CD4-positive, CD25-positive, alpha-beta regulatory T cell (primary cell): ENCODE measurements at regions not wholly inside any gene's neighbourhood (a gene's known extent, or its start where the extent isn't known, plus 50 kb on each side); places are given as distances from the start of the nearest gene placed in this dataset.

ENCODE experiments used
- ATAC-seq, 2 donors: fragments of 150-1000 bp; cut with Tn5 transposase; one replicate each; pipeline ENCODE4 v1.10.0; 2021; ENCODE audit warnings: low read depth in 2 of 2, moderate number of reproducible peaks in 2 of 2, moderate library complexity in 1 of 2
- DNase-seq, 3 donors: peaks; one replicate each; pipeline versions ENCODE4 v3.0.0 to v3.0.0-alpha.2; 2012 to 2022; ENCODE audit warnings: mixed read lengths in 1 of 3
- H3K27ac ChIP-seq: one replicate; pipeline ENCODE4 v1.7.0; 2013; ENCODE audit warnings: mild to moderate bottlenecking, low read length; ENCODE audit not compliant: insufficient read depth, poor library complexity, severe bottlenecking
- H3K27me3 ChIP-seq: one replicate; pipeline ENCODE4 v1.7.0; 2013; ENCODE audit warnings: low read length; ENCODE audit not compliant: control insufficient read depth, insufficient read depth
- H3K36me3 ChIP-seq: one replicate; pipeline ENCODE4 v1.7.0; 2013; ENCODE audit warnings: mild to moderate bottlenecking, low read length, moderate library complexity; ENCODE audit not compliant: control insufficient read depth, insufficient read depth
- H3K4me1 ChIP-seq: 2 replicates; pipeline ENCODE4 v1.7.0; 2013; ENCODE audit warnings: mild to moderate bottlenecking, low read length; ENCODE audit not compliant: insufficient read depth, control insufficient read depth, poor library complexity, severe bottlenecking
- H3K4me3 ChIP-seq: one replicate; pipeline ENCODE4 v1.7.0; 2013; ENCODE audit warnings: low read depth, mild to moderate bottlenecking, low read length, moderate library complexity
- H3K9me3 ChIP-seq, 2 experiments: 1 replicate in 1 of 2; 2 replicates in 1 of 2; pipeline ENCODE4 v1.7.0; 2013; ENCODE audit warnings: low read length in 2 of 2, mild to moderate bottlenecking in 1 of 2, moderate library complexity in 1 of 2; ENCODE audit not compliant: control insufficient read depth in 2 of 2
- H3K27ac Mint-ChIP-seq, 3 donors: one replicate each; pipeline ENCODE4 v1.8.0; 2020 to 2022; ENCODE audit warnings: mild to moderate bottlenecking in 3 of 3, mixed read lengths in 3 of 3, moderate library complexity in 2 of 3
- H3K27me3 Mint-ChIP-seq: one replicate; pipeline ENCODE4 v1.8.0; 2022; ENCODE audit warnings: mild to moderate bottlenecking, mixed read lengths
- H3K36me3 Mint-ChIP-seq: one replicate; pipeline ENCODE4 v1.8.0; 2020; ENCODE audit warnings: mixed read lengths
- H3K4me1 Mint-ChIP-seq, 4 donors: one replicate each; pipeline ENCODE4 v1.8.0; 2020 to 2022; ENCODE audit warnings: mixed read lengths in 4 of 4, mild to moderate bottlenecking in 1 of 4
- H3K4me3 Mint-ChIP-seq, 4 donors: one replicate each; pipeline ENCODE4 v1.8.0; 2020 to 2022; ENCODE audit warnings: mild to moderate bottlenecking in 4 of 4, mixed read lengths in 4 of 4, moderate library complexity in 3 of 4
- H3K9me3 Mint-ChIP-seq, 7 donors: one replicate each; pipeline ENCODE4 v1.8.0; 2020 to 2022; ENCODE audit warnings: mixed read lengths in 7 of 7, mild to moderate bottlenecking in 3 of 7, moderate library complexity in 2 of 7

- H3K4me1 Mint-ChIP-seq = no peaks in the 10 kb centered on the region
- no peak for ATAC-seq
- H3K27me3 ChIP-seq = no peaks in the 10 kb centered on the region
- H3K36me3 Mint-ChIP-seq = no peaks in the 10 kb centered on the region
- H3K4me1 ChIP-seq = no peaks in the 10 kb centered on the region
- no peaks in the 10 kb centered on the region for H3K36me3 ChIP-seq
- H3K4me3 ChIP-seq = no peak overlapping the region
- H3K27ac ChIP-seq = no peak overlapping the region
- H3K9me3 Mint-ChIP-seq = peaks cover 0 to 3% (median 2%) of the 10 kb centered on the region in 7 donors
- no peak overlapping the region for H3K27ac Mint-ChIP-seq
- H3K27me3 Mint-ChIP-seq = no peaks in the 10 kb centered on the region
- H3K9me3 ChIP-seq = no peaks in the 10 kb centered on the region
- DNase-seq = no peak
- H3K4me3 Mint-ChIP-seq = no peak overlapping the region
These were observed 269.3 kb downstream of the POLR1F start for GRCh38 chr7:19439517-19439916.

DNA sequence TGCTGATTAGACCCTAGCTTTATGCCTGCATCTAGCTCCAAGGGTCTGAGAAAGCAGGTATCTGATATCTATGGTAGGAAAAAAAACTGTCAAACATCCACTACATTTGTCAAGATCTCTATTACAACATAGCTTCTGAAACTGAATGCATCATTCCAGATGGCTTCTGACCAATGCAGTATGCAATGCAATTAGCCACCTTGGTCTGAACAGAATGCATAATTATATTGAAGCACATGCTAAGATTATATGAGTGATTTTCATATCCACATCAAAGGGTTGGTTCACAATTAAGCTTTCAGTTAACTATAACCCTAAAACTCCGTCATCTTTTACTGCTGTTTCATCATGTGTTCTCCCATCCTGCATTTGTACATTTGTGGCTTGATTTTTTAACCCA is 271.4 kb downstream of the POLR1F start:
- Histone ChIP-seq H3K4me3 (no peak overlapping the region), H3K27ac (no peak overlapping the region), H3K4me1 (no peaks in the 10 kb centered on the region), H3K27me3 (no peaks in the 10 kb centered on the region), H3K9me3 (no peaks in the 10 kb centered on the region), H3K36me3 (no peaks in the 10 kb centered on the region)
- no peaks in the 10 kb centered on the region for H3K4me1 Mint-ChIP-seq
- no peak overlapping the region for H3K27ac Mint-ChIP-seq
- DNase-seq (no peak), ATAC-seq (no peak)
- no peaks in the 10 kb centered on the region for H3K36me3 Mint-ChIP-seq
- no peaks in the 10 kb centered on the region for H3K27me3 Mint-ChIP-seq
- peaks cover 0 to 3% (median 2%) of the 10 kb centered on the region in 7 donors for H3K9me3 Mint-ChIP-seq
- H3K4me3 Mint-ChIP-seq = no peak overlapping the region

DNA sequence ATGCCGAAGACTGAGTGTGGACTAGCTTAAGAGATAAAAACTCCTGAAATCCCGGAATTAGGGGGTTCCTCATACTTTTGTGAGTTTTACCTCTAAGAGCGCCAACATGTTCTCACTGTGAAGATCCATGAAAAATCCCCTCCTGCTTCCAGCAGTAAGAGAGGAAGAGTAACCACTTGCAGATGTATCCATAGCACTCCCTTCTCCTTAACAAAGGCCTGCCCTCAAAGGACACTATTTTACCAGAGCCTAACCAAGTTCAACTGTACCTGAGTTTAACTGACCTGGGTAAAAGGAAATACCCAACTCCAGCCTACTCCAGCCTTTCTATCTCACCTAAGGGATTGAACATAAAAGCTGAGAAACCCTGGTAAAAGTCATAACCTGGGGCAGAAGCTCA is 280.9 kb downstream of the POLR1F start:
- ATAC-seq = no peak

GRCh38 chr7:19421861-19422260 is 276.6 kb upstream of the FERD3L start:
- no peak overlapping the region for H3K27ac ChIP-seq
- no peaks in the 10 kb centered on the region for H3K27me3 ChIP-seq
- H3K4me3 ChIP-seq = no peak overlapping the region
- no peaks in the 10 kb centered on the region for H3K4me1 Mint-ChIP-seq
- no peak for DNase-seq
- no peaks in the 10 kb centered on the region for H3K36me3 Mint-ChIP-seq
- no peaks in the 10 kb centered on the region for H3K9me3 ChIP-seq
- H3K36me3 ChIP-seq = no peaks in the 10 kb centered on the region
- peaks cover 1 to 11% (median 5%) of the 10 kb centered on the region in 7 donors for H3K9me3 Mint-ChIP-seq
- no peak overlapping the region for H3K27ac Mint-ChIP-seq
- no peaks in the 10 kb centered on the region for H3K27me3 Mint-ChIP-seq
- H3K4me3 Mint-ChIP-seq = no peak overlapping the region
- no peak for ATAC-seq
- no peaks in the 10 kb centered on the region for H3K4me1 ChIP-seq

More for the DNA sequence above, 280.9 kb downstream of the POLR1F start:
- no peaks in the 10 kb centered on the region for H3K9me3 ChIP-seq
- peaks cover 0 to 12% (median 0%) of the 10 kb centered on the region in 7 donors for H3K9me3 Mint-ChIP-seq
- H3K36me3 Mint-ChIP-seq = no peaks in the 10 kb centered on the region
- H3K27me3 Mint-ChIP-seq = no peaks in the 10 kb centered on the region
- no peak for DNase-seq
- H3K27me3 ChIP-seq = no peaks in the 10 kb centered on the region
- H3K27ac Mint-ChIP-seq = no peak overlapping the region
- H3K4me3 Mint-ChIP-seq = no peak overlapping the region
- H3K4me1 Mint-ChIP-seq = no peaks in the 10 kb centered on the region
- H3K4me1 ChIP-seq = no peaks in the 10 kb centered on the region
- no peak overlapping the region for H3K4me3 ChIP-seq
- H3K36me3 ChIP-seq = no peaks in the 10 kb centered on the region
- no peak overlapping the region for H3K27ac ChIP-seq

- no peaks in the 10 kb centered on the region for H3K4me1 ChIP-seq
- no peaks in the 10 kb centered on the region for H3K4me1 Mint-ChIP-seq
- H3K36me3 ChIP-seq = no peaks in the 10 kb centered on the region
- H3K9me3 ChIP-seq = no peaks in the 10 kb centered on the region
- H3K36me3 Mint-ChIP-seq = no peaks in the 10 kb centered on the region
- no peaks in the 10 kb centered on the region for H3K27me3 Mint-ChIP-seq
- H3K27ac ChIP-seq = no peak overlapping the region
- no peak overlapping the region for H3K27ac Mint-ChIP-seq
- ATAC-seq (no peak), DNase-seq (no peak)
- H3K4me3 Mint-ChIP-seq = no peak overlapping the region
- peaks cover 0 to 10% (median 3%) of the 10 kb centered on the region in 7 donors for H3K9me3 Mint-ChIP-seq
- H3K4me3 ChIP-seq = no peak overlapping the region
- no peaks in the 10 kb centered on the region for H3K27me3 ChIP-seq
These were observed 272.0 kb upstream of the FERD3L start for GRCh38 chr7:19417231-19417630.

DNA sequence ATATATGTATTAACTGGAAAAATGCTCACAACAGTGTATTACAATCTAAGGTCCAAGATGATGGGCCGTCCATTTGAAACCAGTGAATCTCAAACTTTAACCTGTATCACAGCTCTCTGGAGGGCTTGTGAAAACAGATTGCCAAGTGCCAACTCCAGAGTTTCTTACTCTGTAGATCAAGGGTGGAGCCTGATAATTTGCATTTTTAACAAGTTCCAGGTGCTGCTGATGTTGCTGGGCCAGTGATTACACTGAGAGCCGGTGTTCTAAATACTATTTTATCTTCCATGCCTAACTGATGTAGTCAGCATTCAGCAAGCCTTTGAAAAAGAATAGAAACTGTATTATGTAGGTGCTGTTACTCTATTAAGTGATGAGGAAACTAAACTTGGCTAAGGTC is 269.9 kb upstream of the FERD3L start:
- H3K27ac ChIP-seq = no peak overlapping the region
- DNase-seq (no peak), ATAC-seq (no peak)
- Mint-ChIP-seq H3K4me1 (no peaks in the 10 kb centered on the region), H3K27ac (no peak overlapping the region), H3K36me3 (no peaks in the 10 kb centered on the region), H3K4me3 (no peak overlapping the region), H3K9me3 (peaks cover 0 to 9% (median 3%) of the 10 kb centered on the region in 7 donors), H3K27me3 (no peaks in the 10 kb centered on the region)
- H3K36me3 ChIP-seq = no peaks in the 10 kb centered on the region
- no peaks in the 10 kb centered on the region for H3K4me1 ChIP-seq
- no peaks in the 10 kb centered on the region for H3K9me3 ChIP-seq
- no peak overlapping the region for H3K4me3 ChIP-seq
- no peaks in the 10 kb centered on the region for H3K27me3 ChIP-seq

GRCh38 chr7:19413443-19413965 is 268.3 kb upstream of the FERD3L start:
- no peaks in the 10 kb centered on the region for H3K36me3 ChIP-seq
- no peak for ATAC-seq
- no peak overlapping the region for H3K27ac ChIP-seq
- H3K9me3 ChIP-seq = no peaks in the 10 kb centered on the region
- Mint-ChIP-seq H3K27ac (no peak overlapping the region), H3K4me3 (no peak overlapping the region), H3K27me3 (no peaks in the 10 kb centered on the region), H3K4me1 (no peaks in the 10 kb centered on the region), H3K36me3 (no peaks in the 10 kb centered on the region), H3K9me3 (peaks cover 0 to 8% (median 3%) of the 10 kb centered on the region in 7 donors)
- no peaks in the 10 kb centered on the region for H3K4me1 ChIP-seq
- no peaks in the 10 kb centered on the region for H3K27me3 ChIP-seq
- no peak for DNase-seq
- H3K4me3 ChIP-seq = no peak overlapping the region

DNA sequence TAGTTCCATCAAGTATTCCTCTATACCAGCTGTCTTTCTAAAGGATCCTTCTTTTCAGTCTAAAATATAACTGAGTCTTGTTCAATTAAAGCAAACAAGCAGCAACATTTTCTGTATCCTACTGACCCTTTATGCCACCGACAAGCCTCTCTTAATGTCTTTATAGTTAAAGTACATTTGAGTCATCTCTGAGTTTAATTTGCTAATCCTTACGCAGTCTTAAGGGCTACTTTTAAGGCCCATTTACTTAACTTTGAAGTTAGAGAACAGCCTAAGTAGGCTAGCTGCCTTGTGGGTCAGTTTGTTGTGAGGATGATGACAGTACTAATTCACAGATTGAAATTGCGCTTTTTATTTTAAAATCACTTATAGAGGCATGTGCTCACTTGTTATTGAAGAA is 265.5 kb upstream of the FERD3L start:
- Histone ChIP-seq H3K4me1 (no peaks in the 10 kb centered on the region), H3K36me3 (no peaks in the 10 kb centered on the region), H3K27me3 (no peaks in the 10 kb centered on the region), H3K9me3 (no peaks in the 10 kb centered on the region), H3K4me3 (no peak overlapping the region), H3K27ac (no peak overlapping the region)
- no peaks in the 10 kb centered on the region for H3K27me3 Mint-ChIP-seq
- no peak overlapping the region for H3K4me3 Mint-ChIP-seq
- no peak overlapping the region for H3K27ac Mint-ChIP-seq
- H3K4me1 Mint-ChIP-seq = no peaks in the 10 kb centered on the region
- H3K36me3 Mint-ChIP-seq = no peaks in the 10 kb centered on the region
- DNase-seq (no peak), ATAC-seq (no peak)
- peaks cover 0 to 8% (median 3%) of the 10 kb centered on the region in 7 donors for H3K9me3 Mint-ChIP-seq
